Ishikawa (cell line): ENCODE measurements at regions not wholly inside any gene's neighbourhood (a gene's known extent, or its start where the extent isn't known, plus 50 kb on each side); places are given as distances from the start of the nearest gene placed in this dataset.

ENCODE experiments used
- CEBPB ChIP-seq: IDR thresholded peaks from 2 replicates; pipeline ENCODE4 v1.6.1; 2012
- EGR1 ChIP-seq: IDR thresholded peaks from 2 replicates; pipeline ENCODE4 v1.6.1; 2012
- EP300 ChIP-seq: IDR thresholded peaks from 2 replicates; pipeline ENCODE4 v1.6.1; 2012; ENCODE audit warnings: borderline replicate concordance
- FOXM1 ChIP-seq: IDR thresholded peaks from 2 replicates; pipeline ENCODE4 v1.6.1; 2012; ENCODE audit warnings: low read depth, borderline replicate concordance
- MAX ChIP-seq: IDR thresholded peaks from 2 replicates; pipeline ENCODE4 v1.6.1; 2012
- NFIC ChIP-seq: IDR thresholded peaks from 2 replicates; pipeline ENCODE4 v1.6.1; 2012
- RAD21 ChIP-seq: IDR thresholded peaks from 2 replicates; pipeline ENCODE4 v1.6.1; 2012; ENCODE audit warnings: low read depth
- REST ChIP-seq: IDR thresholded peaks from 2 replicates; pipeline ENCODE4 v1.6.1; 2012; ENCODE audit warnings: low read depth, mild to moderate bottlenecking
- TAF1 ChIP-seq: IDR thresholded peaks from 2 replicates; pipeline ENCODE4 v1.6.1; 2012; ENCODE audit warnings: low read depth, mild to moderate bottlenecking
- TCF12 ChIP-seq: IDR thresholded peaks from 2 replicates; pipeline ENCODE4 v1.6.1; 2012; ENCODE audit warnings: low read depth
- TEAD4 ChIP-seq: IDR thresholded peaks from 2 replicates; pipeline ENCODE4 v1.6.1; 2012
- YY1 ChIP-seq: IDR thresholded peaks from 2 replicates; pipeline ENCODE4 v1.6.1; 2012; ENCODE audit warnings: low read depth
- ZBTB7A ChIP-seq: IDR thresholded peaks from 2 replicates; pipeline ENCODE4 v1.6.1; 2012; ENCODE audit warnings: low read depth

- TF ChIP-seq EGR1 (no peak), EP300 (no peak), RAD21 (no peak), TCF12 (no peak), REST (no peak), TAF1 (no peak), TEAD4 (no peak), CEBPB (no peak), ZBTB7A (no peak), FOXM1 (no peak), NFIC (no peak), MAX (no peak), YY1 (no peak)
Observed at GRCh38 chr2:215794829-215795546, 218.4 kb downstream of the MREG start.
